HEK293 (cell line): ENCODE measurements at regions not wholly inside any gene's neighbourhood (a gene's known extent, or its start where the extent isn't known, plus 50 kb on each side); places are given as distances from the start of the nearest gene placed in this dataset.

ENCODE experiments used
- KLF17 ChIP-seq: fragments of 450-650 bp; formaldehyde crosslinking; IDR thresholded peaks from 2 replicates; pipeline ENCODE4 v1.5.1; 2016; ENCODE audit warnings: missing biosample characterization, missing genetic modification characterization
- KLF8 ChIP-seq: fragments of 450-650 bp; formaldehyde crosslinking; IDR thresholded peaks from 2 replicates; pipeline ENCODE4 v1.5.1; 2016; ENCODE audit warnings: missing biosample characterization, missing genetic modification characterization
- PRDM10 ChIP-seq: fragments of 450-650 bp; formaldehyde crosslinking; IDR thresholded peaks from 2 replicates; pipeline ENCODE4 v1.5.1; 2016; ENCODE audit warnings: missing biosample characterization, missing genetic modification characterization
- REPIN1 ChIP-seq: fragments of 450-650 bp; formaldehyde crosslinking; IDR thresholded peaks from 2 replicates; pipeline ENCODE4 v1.5.1; 2017; ENCODE audit warnings: missing biosample characterization, missing genetic modification characterization, low read depth
- REST ChIP-seq: fragments of 450-650 bp; formaldehyde crosslinking; IDR thresholded peaks from 2 replicates; pipeline ENCODE4 v1.5.1; 2016; ENCODE audit warnings: missing biosample characterization, missing genetic modification characterization
- SP3 ChIP-seq: fragments of 450-650 bp; formaldehyde crosslinking; IDR thresholded peaks from 2 replicates; pipeline ENCODE4 v1.5.1; 2016; ENCODE audit warnings: missing biosample characterization, missing genetic modification characterization
- YY2 ChIP-seq: fragments of 450-650 bp; formaldehyde crosslinking; IDR thresholded peaks from 2 replicates; pipeline ENCODE4 v1.5.1; 2016; ENCODE audit warnings: missing biosample characterization, missing genetic modification characterization
- ZFP3 ChIP-seq: fragments of 450-650 bp; formaldehyde crosslinking; IDR thresholded peaks from 2 replicates; pipeline ENCODE4 v1.5.1; 2016; ENCODE audit warnings: low read depth, missing biosample characterization, missing genetic modification characterization
- ZFP41 ChIP-seq: fragments of 450-650 bp; formaldehyde crosslinking; IDR thresholded peaks from 2 replicates; pipeline ENCODE4 v1.5.1; 2016; ENCODE audit warnings: missing biosample characterization, missing genetic modification characterization, borderline replicate concordance
- ZNF10 ChIP-seq: fragments of 450-650 bp; formaldehyde crosslinking; IDR thresholded peaks from 2 replicates; pipeline ENCODE4 v1.5.1; 2017; ENCODE audit warnings: missing biosample characterization, missing genetic modification characterization
- ZNF132 ChIP-seq: fragments of 450-650 bp; formaldehyde crosslinking; IDR thresholded peaks from 2 replicates; pipeline ENCODE4 v1.5.1; 2017; ENCODE audit warnings: missing biosample characterization, missing genetic modification characterization, borderline replicate concordance
- ZNF155 ChIP-seq: fragments of 450-650 bp; formaldehyde crosslinking; IDR thresholded peaks from 2 replicates; pipeline ENCODE4 v1.5.1; 2016; ENCODE audit warnings: missing biosample characterization, missing genetic modification characterization
- ZNF2 ChIP-seq: fragments of 450-650 bp; formaldehyde crosslinking; IDR thresholded peaks from 2 replicates; pipeline ENCODE4 v1.5.1; 2016; ENCODE audit warnings: missing biosample characterization, missing genetic modification characterization
- ZNF214 ChIP-seq: fragments of 450-650 bp; formaldehyde crosslinking; IDR thresholded peaks from 2 replicates; pipeline ENCODE4 v1.5.1; 2017; ENCODE audit warnings: missing biosample characterization, mild to moderate bottlenecking, missing genetic modification characterization, borderline replicate concordance
- ZNF23 ChIP-seq: fragments of 450-650 bp; formaldehyde crosslinking; IDR thresholded peaks from 2 replicates; pipeline ENCODE4 v1.5.1; 2016; ENCODE audit warnings: missing biosample characterization, missing genetic modification characterization, borderline replicate concordance
- ZNF239 ChIP-seq: fragments of 450-650 bp; formaldehyde crosslinking; IDR thresholded peaks from 2 replicates; pipeline ENCODE4 v1.5.1; 2016; ENCODE audit warnings: missing biosample characterization, missing genetic modification characterization
- ZNF24 ChIP-seq: fragments of 450-650 bp; formaldehyde crosslinking; IDR thresholded peaks from 2 replicates; pipeline ENCODE4 v1.5.1; 2016; ENCODE audit warnings: missing biosample characterization, missing genetic modification characterization
- ZNF26 ChIP-seq: fragments of 450-650 bp; formaldehyde crosslinking; IDR thresholded peaks from 2 replicates; pipeline ENCODE4 v1.5.1; 2016; ENCODE audit warnings: missing biosample characterization, missing genetic modification characterization
- ZNF280D ChIP-seq: fragments of 450-650 bp; formaldehyde crosslinking; IDR thresholded peaks from 2 replicates; pipeline ENCODE4 v1.5.1; 2016; ENCODE audit warnings: missing biosample characterization, missing genetic modification characterization
- ZNF302 ChIP-seq: fragments of 450-650 bp; formaldehyde crosslinking; IDR thresholded peaks from 2 replicates; pipeline ENCODE4 v1.5.1; 2016; ENCODE audit warnings: missing biosample characterization, missing genetic modification characterization, low read depth
- ZNF324 ChIP-seq: fragments of 450-650 bp; formaldehyde crosslinking; IDR thresholded peaks from 2 replicates; pipeline ENCODE4 v1.5.1; 2016; ENCODE audit warnings: missing biosample characterization, missing genetic modification characterization
- ZNF394 ChIP-seq: fragments of 450-650 bp; formaldehyde crosslinking; IDR thresholded peaks from 2 replicates; pipeline ENCODE4 v1.5.1; 2016; ENCODE audit warnings: missing biosample characterization, missing genetic modification characterization, mild to moderate bottlenecking, moderate library complexity, borderline replicate concordance
- ZNF404 ChIP-seq: fragments of 450-650 bp; formaldehyde crosslinking; IDR thresholded peaks from 2 replicates; pipeline ENCODE4 v1.5.1; 2017; ENCODE audit warnings: missing biosample characterization, missing genetic modification characterization
- ZNF530 ChIP-seq: fragments of 450-650 bp; formaldehyde crosslinking; IDR thresholded peaks from 2 replicates; pipeline ENCODE4 v1.5.1; 2016; ENCODE audit warnings: low read depth, missing biosample characterization, missing genetic modification characterization
- ZNF544 ChIP-seq: fragments of 450-650 bp; formaldehyde crosslinking; IDR thresholded peaks from 2 replicates; pipeline ENCODE4 v1.5.0; 2017; ENCODE audit warnings: missing biosample characterization, missing genetic modification characterization
- ZNF558 ChIP-seq: fragments of 450-650 bp; formaldehyde crosslinking; IDR thresholded peaks from 2 replicates; pipeline ENCODE4 v1.5.1; 2016; ENCODE audit warnings: missing biosample characterization, missing genetic modification characterization
- ZNF585B ChIP-seq: fragments of 450-650 bp; formaldehyde crosslinking; IDR thresholded peaks from 2 replicates; pipeline ENCODE4 v1.5.1; 2016; ENCODE audit warnings: missing biosample characterization, missing genetic modification characterization
- ZNF658 ChIP-seq: fragments of 450-650 bp; formaldehyde crosslinking; IDR thresholded peaks from 2 replicates; pipeline ENCODE4; 2016; ENCODE audit warnings: missing biosample characterization, missing genetic modification characterization

- TF ChIP-seq ZNF280D (no peak), YY2 (tag by site-specific recombination) (no peak), ZNF302 (tag by site-specific recombination) (no peak), ZNF155 (tag by site-specific recombination) (no peak), ZNF24 (tag by site-specific recombination) (no peak), ZNF214 (no peak), ZNF544 (tag by site-specific recombination) (no peak), ZNF324 (tag by site-specific recombination) (0 out of 2 replicates have a peak, but pooled peaks have one; percentile 34), ZNF658 (tag by site-specific recombination) (no peak), ZNF26 (tag by site-specific recombination) (no peak), ZFP3 (no peak), ZNF404 (tag by site-specific recombination) (no peak), ZFP41 (tag by site-specific recombination) (no peak), REST (tag by site-specific recombination) (no peak), KLF17 (tag by site-specific recombination) (peak; percentile 44; the same call in 1 of the 2 replicates), ZNF132 (tag by site-specific recombination) (no peak), PRDM10 (tag by site-specific recombination) (peak; percentile 78; the same call in 1 of the 2 replicates), KLF8 (tag by site-specific recombination) (no peak), ZNF2 (no peak), ZNF394 (tag by site-specific recombination) (no peak), ZNF585B (tag by site-specific recombination) (no peak), ZNF239 (tag by site-specific recombination) (no peak), SP3 (no peak), ZNF10 (no peak), ZNF558 (no peak), REPIN1 (tag by site-specific recombination) (0 out of 2 replicates have a peak, but pooled peaks have one; percentile 4), ZNF530 (tag by site-specific recombination) (no peak), ZNF23 (tag by site-specific recombination) (no peak)
These were observed 133.0 kb upstream of the GSE1 start (continued) for GRCh38 chr16:85479972-85480726.
